ENCODE measurements at regions not wholly inside any gene's neighbourhood (a gene's known extent, or its start where the extent isn't known, plus 50 kb on each side); places are given as distances from the start of the nearest gene placed in this dataset.
A peak's percentile ranks its signal among the peaks of the same experiment; 100 is the strongest.

GRCh38 chr7:17234398-17235031 lies 63.9 kb upstream of the AHR start:
- DNase-seq (ENCODE audit: low read depth): peak; percentile 95

- DNase-seq (ENCODE audit: low read depth): no peak
Observed at GRCh38 chr7:17236171-17236570, 62.3 kb upstream of the AHR start.

GRCh38 chr7:17236603-17237002 lies 61.8 kb upstream of the AHR start:
- DNase-seq (ENCODE audit: low read depth): peak; percentile 12

GRCh38 chr7:17239046-17239445 lies 59.4 kb upstream of the AHR start:
- peak; percentile 21 for DNase-seq (ENCODE audit: low read depth)

GRCh38 chr7:17239683-17240521 lies 58.5 kb upstream of the AHR start:
- peak; percentile 83 for DNase-seq (ENCODE audit: low read depth)

- no peak for DNase-seq (ENCODE audit: low read depth)
Observed at GRCh38 chr7:17242504-17242903, 55.9 kb upstream of the AHR start.

- no peak for DNase-seq (ENCODE audit: low read depth)
Observed at GRCh38 chr7:17244786-17245185, 53.7 kb upstream of the AHR start.

- no peak for DNase-seq (ENCODE audit: low read depth)
Observed at GRCh38 chr7:17247357-17247756, 51.1 kb upstream of the AHR start.

GRCh38 chr7:17248527-17248926 lies 49.9 kb upstream of the AHR start:
- DNase-seq (ENCODE audit: low read depth): no peak
